Loucy (cell line): ENCODE measurements at regions not wholly inside any gene's neighbourhood (a gene's known extent, or its start where the extent isn't known, plus 50 kb on each side); places are given as distances from the start of the nearest gene placed in this dataset.

Experiments used
- H2AFZ ChIP-seq: fragments of 200-600 bp; sonication (generic); 2 replicates; pipeline ENCODE4 v1.6.0; 2016; ENCODE audit warnings: antibody characterized with exemption, mild to moderate bottlenecking, low read length, moderate library complexity
- H3F3A ChIP-seq: fragments of 200-600 bp; 2 replicates; pipeline ENCODE4 v1.6.0; 2016; ENCODE audit warnings: antibody characterized with exemption, low read depth, mild to moderate bottlenecking
- H3K27me3 ChIP-seq: fragments of 200-600 bp; sonication (generic); 2 replicates; pipeline ENCODE4 v1.6.1; 2014; ENCODE audit warnings: low read length, mild to moderate bottlenecking; ENCODE audit not compliant: insufficient read depth, poor library complexity, severe bottlenecking
- H3K36me3 ChIP-seq: fragments of 200-600 bp; sonication (generic); 2 replicates; pipeline ENCODE4 v1.6.1; 2016; ENCODE audit warnings: low read length; ENCODE audit not compliant: insufficient read depth
- H3K4me1 ChIP-seq: fragments of 200-600 bp; sonication (generic); 2 replicates; pipeline ENCODE4 v1.5.1; 2014; ENCODE audit warnings: low read length, mild to moderate bottlenecking; ENCODE audit not compliant: insufficient read depth, poor library complexity, severe bottlenecking
- H3K4me2 ChIP-seq: fragments of 200-600 bp; sonication (generic); 2 replicates; pipeline ENCODE4 v1.6.0; 2014; ENCODE audit warnings: antibody characterized with exemption, low read length, low read depth, mild to moderate bottlenecking; ENCODE audit not compliant: poor library complexity, severe bottlenecking
- H3K4me3 ChIP-seq: fragments of 200-600 bp; sonication (generic); 2 replicates; pipeline ENCODE4 v1.5.1; 2014; ENCODE audit warnings: low read length, mild to moderate bottlenecking, mixed read lengths; ENCODE audit not compliant: poor library complexity, severe bottlenecking
- H3K79me2 ChIP-seq: fragments of 200-600 bp; sonication (generic); 2 replicates; pipeline ENCODE4 v1.6.1; 2014; ENCODE audit warnings: low read length; ENCODE audit not compliant: insufficient read depth
- H3K9ac ChIP-seq: fragments of 200-600 bp; sonication (generic); 2 replicates; pipeline ENCODE4 v1.6.0; 2014; ENCODE audit warnings: mild to moderate bottlenecking, low read depth, low read length, moderate library complexity; ENCODE audit not compliant: poor library complexity, severe bottlenecking
- H3K9me2 ChIP-seq: fragments of 200-600 bp; sonication (generic); replicated peaks from 2 replicates; pipeline ENCODE4 v1.6.1; 2016; ENCODE audit warnings: low read depth, low read length, mixed read lengths
- H3K9me3 ChIP-seq: fragments of 200-600 bp; sonication (generic); 2 replicates; pipeline ENCODE4 v1.6.1; 2014; ENCODE audit warnings: mild to moderate bottlenecking, antibody characterized with exemption, low read length, low read depth; ENCODE audit not compliant: insufficient read depth
- H4K20me1 ChIP-seq: fragments of 200-600 bp; sonication (generic); 2 replicates; pipeline ENCODE4 v1.6.0; 2014; ENCODE audit warnings: antibody characterized with exemption, low read length, mild to moderate bottlenecking; ENCODE audit not compliant: insufficient read depth, poor library complexity, severe bottlenecking
- CTCF ChIP-seq: fragments of 200-600 bp; sonication (generic); conservative IDR thresholded peaks from 2 replicates; pipeline ENCODE4 v1.5.1; 2014; ENCODE audit warnings: mild to moderate bottlenecking, antibody characterized with exemption, low read length
- EZH2phosphoT487 ChIP-seq: fragments of 200-600 bp; IDR thresholded peaks from 2 replicates; pipeline ENCODE4 v1.6.1; 2018; ENCODE audit warnings: antibody characterized with exemption, mild to moderate bottlenecking, moderate library complexity, borderline replicate concordance

GRCh38 chr16:74083541-74083940, 213.1 kb upstream of the PSMD7 start:
- Histone ChIP-seq H3K79me2 (no peaks in the 10 kb centered on the region), H3K27me3 (no peaks in the 10 kb centered on the region), H3K4me1 (peaks cover 25% of the 10 kb centered on the region), H4K20me1 (no peaks in the 10 kb centered on the region), H2AFZ (no peak overlapping the region), H3K9ac (no peak overlapping the region), H3K36me3 (no peaks in the 10 kb centered on the region), H3F3A (no peaks in the 10 kb centered on the region), H3K9me2 (no peaks in the 10 kb centered on the region), H3K4me3 (no peak overlapping the region), H3K4me2 (no peak overlapping the region), H3K9me3 (no peaks in the 10 kb centered on the region)
- TF ChIP-seq EZH2phosphoT487 (no peak), CTCF (no peak)

GRCh38 chr16:74080311-74080710, 216.3 kb upstream of the PSMD7 start:
- peak overlapping the region; percentile 38 for H3K4me2 ChIP-seq
- no peak overlapping the region for H3K9ac ChIP-seq
- TF ChIP-seq CTCF (no peak), EZH2phosphoT487 (no peak)
- H3K27me3 ChIP-seq: no peaks in the 10 kb centered on the region
- no peaks in the 10 kb centered on the region for H3F3A ChIP-seq
- H3K4me1 ChIP-seq: peaks cover 25% of the 10 kb centered on the region
- peak overlapping the region; percentile 15 for H3K4me3 ChIP-seq
- H3K79me2 ChIP-seq: no peaks in the 10 kb centered on the region
- no peak overlapping the region; the same call in 1 of the 2 replicates for H2AFZ ChIP-seq
- H3K36me3 ChIP-seq: no peaks in the 10 kb centered on the region
- no peaks in the 10 kb centered on the region for H4K20me1 ChIP-seq
- peaks cover 1% of the 10 kb centered on the region; the same call in 1 of the 2 replicates for H3K9me3 ChIP-seq
- no peaks in the 10 kb centered on the region for H3K9me2 ChIP-seq

- Histone ChIP-seq H3K9me3 (peaks cover 7% of the 10 kb centered on the region; the same call in 1 of the 2 replicates), H3K4me3 (no peak overlapping the region), H3K36me3 (no peaks in the 10 kb centered on the region), H4K20me1 (no peaks in the 10 kb centered on the region), H3K27me3 (no peaks in the 10 kb centered on the region), H3K79me2 (no peaks in the 10 kb centered on the region), H2AFZ (no peak overlapping the region; the same call in 1 of the 2 replicates), H3K4me2 (no peak overlapping the region), H3K9ac (no peak overlapping the region), H3F3A (no peaks in the 10 kb centered on the region), H3K9me2 (no peaks in the 10 kb centered on the region), H3K4me1 (peaks cover 25% of the 10 kb centered on the region)
- no peak for TF ChIP-seq EZH2phosphoT487
- TF ChIP-seq CTCF: no peak
Observed at GRCh38 chr16:74079232-74079586, 217.4 kb upstream of the PSMD7 start.
